ENCODE measurements at regions not wholly inside any gene's neighbourhood (a gene's known extent, or its start where the extent isn't known, plus 50 kb on each side); places are given as distances from the start of the nearest gene placed in this dataset.

- TF ChIP-seq ZBTB33 (IDR thresholded peaks at IDR 0.05) (no peak), PAX8 (IDR thresholded peaks at IDR 0.05) (no peak), RFX5 (IDR thresholded peaks at IDR 0.05; ENCODE audit: low read depth, low read length) (no peak), POLR2A (IDR thresholded peaks at IDR 0.05; ENCODE audit: low read depth, low read length) (no peak), MEF2A (IDR thresholded peaks at IDR 0.05; ENCODE audit: insufficient read depth, low read depth, low read length) (no peak), SIX5 (IDR thresholded peaks at IDR 0.05; ENCODE audit: low read depth, low read length, severe bottlenecking) (no peak), NR2C2 (IDR thresholded peaks at IDR 0.05; ENCODE audit: borderline replicate concordance, control insufficient read depth, insufficient read length, low read depth) (no peak), SRF (IDR thresholded peaks at IDR 0.05; ENCODE audit: low read depth in 2 of 2, low read length in 2 of 2) (no peak), MAX (IDR thresholded peaks at IDR 0.05; ENCODE audit: low read depth, low read length) (no peak), WRNIP1 (IDR thresholded peaks at IDR 0.05; ENCODE audit: borderline replicate concordance, low read depth, low read length) (no peak)
Measured at GRCh38 chr2:240210198-240210965, 69.9 kb upstream of the OTOS start (continued).

- intact Hi-C loops (cut with micrococcal nuclease; ENCODE audit: unreplicated experiment) = no loop called here
- no TSS peak for BruUV-seq (replicated peaks)
- DNase-seq (ENCODE audit: low read depth, low spot score) = no peak
- no peaks in the 10 kb centered on the region; a peak in 2 of 4 replicates for H3K27me3 ChIP-seq (replicated peaks in 1 of 2; ENCODE audit: control insufficient read depth in 2 of 2, insufficient read depth in 2 of 2, low read length in 1 of 2)
- no peak overlapping the region for H3K27ac ChIP-seq (ENCODE audit: control insufficient read depth, insufficient read depth)
- 9% methylated on average over 8 of the region's 8 CpGs for WGBS (ENCODE audit: insufficient coverage, insufficient replicate concordance, low lambda C conversion rate, missing lambda C conversion rate)
- in situ Hi-C loops (cut with MboI) = no loop called here
- H3K9ac ChIP-seq (ENCODE audit: control insufficient read depth, insufficient read depth, low read length) = no peak overlapping the region
- H3K4me1 ChIP-seq (ENCODE audit: control insufficient read depth, insufficient read depth, low read length) = no peaks in the 10 kb centered on the region
- ChIA-PET SMC1A (ENCODE audit: uncharacterized antibody, unreplicated experiment) (no interaction called here), CTCF (no interaction called here), RAD21 (ENCODE audit: unreplicated experiment) (no interaction called here), POLR2A (no interaction called here)
- H3K36me3 ChIP-seq (ENCODE audit: control insufficient read depth in 2 of 2, insufficient read depth in 2 of 2, low read length in 1 of 2) = no peaks in the 10 kb centered on the region
- no peaks in the 10 kb centered on the region; the same call in 2 of the 3 replicates for H3K9me3 ChIP-seq (replicated peaks; ENCODE audit: control insufficient read depth, insufficient read depth, low read length)
- no peaks in the 10 kb centered on the region for H4K20me1 ChIP-seq (ENCODE audit: control insufficient read depth, insufficient read depth)
- no peak overlapping the region for H3K4me3 ChIP-seq
- H2AFZ ChIP-seq (ENCODE audit: control insufficient read depth, low read depth, low read length) = no peak overlapping the region
- no peak for ATAC-seq
- no peaks in the 10 kb centered on the region for H3K79me2 ChIP-seq (ENCODE audit: control insufficient read depth, insufficient read depth, low read length)
- no peak for FAIRE-seq
- H3K4me2 ChIP-seq (ENCODE audit: control insufficient read depth, insufficient read depth) = no peak overlapping the region
- TF ChIP-seq CREM (IDR thresholded peaks at IDR 0.05; ENCODE audit: low read depth) (no peak), NFXL1 (IDR thresholded peaks at IDR 0.05; ENCODE audit: borderline replicate concordance) (no peak), RCOR1 (conservative IDR thresholded peaks at IDR 0.05; ENCODE audit: low read depth, low read length) (no peak), ASH2L (IDR thresholded peaks at IDR 0.05; ENCODE audit: borderline replicate concordance, low read depth) (no peak), CUX1 (IDR thresholded peaks at IDR 0.05; ENCODE audit: insufficient replicate concordance, low read depth, low read length) (no peak), IRF4 (IDR thresholded peaks at IDR 0.05; ENCODE audit: low read depth, low read length) (no peak), HDAC6 (IDR thresholded peaks at IDR 0.05; ENCODE audit: unreplicated experiment) (no peak)
Measured at GRCh38 chr2:240211096-240211495, 70.6 kb upstream of the OTOS start.

Data from GM12878 (cell line).